HG02642 (cell line): ENCODE measurements at regions not wholly inside any gene's neighbourhood (a gene's known extent, or its start where the extent isn't known, plus 50 kb on each side); places are given as distances from the start of the nearest gene placed in this dataset.

Source experiments
- ATAC-seq: cut with Tn5 transposase; IDR thresholded peaks from one replicate; pipeline ENCODE4 v1.9.1; 2021; ENCODE audit warnings: mild to moderate bottlenecking; ENCODE audit not compliant: unreplicated experiment, poor library complexity

- no peak for ATAC-seq
Observed at GRCh38 chr5:54927097-54927746, 58.2 kb downstream of the ESM1 start.

- no peak for ATAC-seq
Observed at GRCh38 chr5:54924487-54924886, 60.9 kb downstream of the ESM1 start.

GRCh38 chr5:54917323-54917722 lies 68.1 kb downstream of the ESM1 start:
- ATAC-seq: no peak

- no peak for ATAC-seq
Observed at GRCh38 chr5:54915466-54916027, 69.8 kb downstream of the ESM1 start.

GRCh38 chr5:54912021-54912420 lies 73.4 kb downstream of the ESM1 start:
- ATAC-seq: no peak

DNA sequence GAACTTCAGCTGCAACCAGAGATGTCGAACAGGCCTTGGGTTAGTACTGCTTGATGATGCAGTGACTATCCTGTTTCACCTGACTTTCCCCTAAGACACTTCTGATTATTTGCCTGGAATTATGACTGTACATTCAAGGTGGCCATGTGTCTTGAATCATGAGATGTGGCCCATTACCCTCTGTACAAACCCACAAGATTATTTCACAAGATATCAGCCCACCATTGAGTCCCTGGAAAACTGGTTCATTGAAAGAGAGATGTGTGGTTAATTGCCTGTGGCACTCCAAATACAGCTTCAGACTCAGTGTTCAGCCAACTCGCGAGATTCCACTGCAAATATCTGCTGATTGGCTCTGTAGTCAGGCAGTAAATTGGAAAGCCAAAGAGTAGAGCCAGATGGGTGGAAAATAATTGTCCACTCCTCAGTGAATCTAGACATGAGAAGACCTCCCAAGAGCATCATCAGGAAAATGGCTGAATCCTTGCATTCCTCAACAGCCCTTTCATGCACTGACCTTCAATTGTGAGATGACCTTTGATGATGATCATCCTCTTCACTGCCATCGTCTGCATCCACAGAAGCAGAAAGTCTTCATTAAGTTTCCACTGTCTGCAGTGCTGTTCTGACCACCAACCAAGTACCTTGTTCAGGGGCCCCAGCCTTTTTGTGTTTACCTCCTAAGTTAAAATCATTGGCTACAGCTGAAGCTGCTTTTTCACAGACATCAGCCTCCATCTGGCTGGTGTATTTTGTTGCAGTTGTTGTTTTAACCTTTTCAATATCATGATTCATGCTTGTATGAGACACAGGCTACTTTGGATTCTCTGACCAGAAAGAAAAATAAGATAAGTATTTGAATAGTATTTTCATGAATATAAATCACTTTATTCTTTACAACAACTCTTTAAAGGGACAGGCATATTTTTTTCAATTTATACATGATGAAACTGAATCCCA lies 75.2 kb downstream of the ESM1 start:
- ATAC-seq: no peak

DNA sequence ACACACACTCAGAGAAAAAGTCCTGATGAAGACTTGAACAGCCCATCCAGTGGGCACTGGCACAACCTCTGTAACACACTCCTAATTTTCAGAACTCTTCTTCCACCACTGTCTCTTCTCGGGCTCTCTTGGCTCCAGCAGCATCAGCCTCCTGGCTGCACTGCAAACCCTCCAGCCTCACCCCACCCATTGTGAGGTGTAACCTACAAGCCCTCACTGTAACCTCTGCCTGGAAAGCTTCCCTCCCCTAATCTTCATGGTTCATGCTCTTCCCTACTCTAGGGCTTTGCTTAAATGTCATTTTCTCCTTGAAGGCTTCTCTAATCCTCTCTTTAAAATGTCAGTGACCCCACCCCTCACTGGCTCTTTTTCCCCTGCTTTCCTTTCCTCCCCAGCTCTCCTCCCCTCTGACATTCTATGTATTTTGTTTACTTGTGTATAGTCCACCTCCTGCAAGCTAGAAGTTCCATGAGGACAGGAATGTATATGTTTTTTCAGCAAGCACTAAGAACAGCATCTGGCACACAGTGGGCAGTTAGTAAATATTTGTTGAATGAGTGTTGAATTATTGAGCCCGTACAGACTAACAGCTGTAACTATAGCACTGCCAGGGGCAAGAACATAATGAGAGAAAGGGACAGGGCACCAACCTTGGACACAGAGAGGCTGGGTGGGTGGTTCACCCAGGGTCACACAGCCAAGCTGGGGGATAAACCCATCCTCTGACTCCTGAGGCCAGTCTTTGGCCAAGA lies 76.4 kb downstream of the ESM1 start:
- no peak for ATAC-seq

DNA sequence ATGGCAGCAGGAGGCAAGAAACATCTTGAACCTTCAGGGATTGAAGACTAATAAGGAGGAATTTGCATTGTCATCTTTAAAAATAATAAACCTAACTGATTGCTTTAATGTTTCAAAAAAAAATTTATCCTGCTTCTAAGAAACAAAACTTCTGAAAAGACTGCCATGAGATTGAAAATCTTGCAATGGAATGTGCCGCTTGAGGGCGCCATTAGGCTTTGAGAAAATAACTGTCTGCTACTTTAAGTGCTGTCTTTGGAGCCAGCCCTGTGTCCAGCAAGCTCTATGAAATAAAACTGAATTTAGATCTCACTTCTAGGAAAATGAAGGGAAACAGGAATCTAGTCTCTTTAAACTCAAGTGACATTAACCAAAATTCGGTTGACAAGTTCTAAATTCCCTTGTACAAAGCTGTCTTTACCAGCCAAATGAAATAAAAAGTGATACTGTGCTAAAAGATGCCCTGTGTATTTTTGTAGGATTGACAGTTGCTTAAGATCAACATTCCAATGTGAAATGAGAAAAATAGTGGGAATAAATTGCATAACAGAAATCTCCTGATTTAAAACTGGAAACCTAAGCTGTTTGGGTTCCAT lies 79.4 kb downstream of the ESM1 start:
- ATAC-seq: no peak

DNA sequence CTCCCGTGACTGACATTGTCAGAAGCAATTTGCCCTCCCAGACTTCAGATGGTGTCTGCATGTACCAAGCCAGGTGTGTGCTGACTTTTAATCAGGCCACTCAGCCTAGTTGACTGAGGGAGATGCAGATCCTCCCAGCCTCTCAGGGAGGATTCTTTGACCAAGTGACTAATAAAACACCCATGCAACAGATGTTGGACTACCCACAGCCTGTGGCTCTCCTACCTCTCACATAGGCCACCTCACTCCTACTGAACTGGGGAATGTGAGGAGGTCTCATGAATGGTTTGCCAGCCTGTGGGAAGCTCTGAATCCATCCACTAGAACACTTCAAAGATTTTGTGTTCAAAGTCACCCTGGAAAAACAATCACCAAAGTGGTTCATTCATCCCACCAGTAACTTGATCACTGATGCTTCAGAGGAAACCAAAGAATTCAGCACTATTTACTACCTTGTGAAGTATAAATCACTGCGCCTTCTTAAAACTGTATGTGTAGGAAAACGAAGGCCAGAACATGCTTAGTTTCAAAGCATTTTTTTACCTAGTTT lies 80.1 kb downstream of the ESM1 start:
- ATAC-seq: no peak

- ATAC-seq: no peak
Observed at GRCh38 chr5:54904425-54904824, 81.0 kb downstream of the ESM1 start.

DNA sequence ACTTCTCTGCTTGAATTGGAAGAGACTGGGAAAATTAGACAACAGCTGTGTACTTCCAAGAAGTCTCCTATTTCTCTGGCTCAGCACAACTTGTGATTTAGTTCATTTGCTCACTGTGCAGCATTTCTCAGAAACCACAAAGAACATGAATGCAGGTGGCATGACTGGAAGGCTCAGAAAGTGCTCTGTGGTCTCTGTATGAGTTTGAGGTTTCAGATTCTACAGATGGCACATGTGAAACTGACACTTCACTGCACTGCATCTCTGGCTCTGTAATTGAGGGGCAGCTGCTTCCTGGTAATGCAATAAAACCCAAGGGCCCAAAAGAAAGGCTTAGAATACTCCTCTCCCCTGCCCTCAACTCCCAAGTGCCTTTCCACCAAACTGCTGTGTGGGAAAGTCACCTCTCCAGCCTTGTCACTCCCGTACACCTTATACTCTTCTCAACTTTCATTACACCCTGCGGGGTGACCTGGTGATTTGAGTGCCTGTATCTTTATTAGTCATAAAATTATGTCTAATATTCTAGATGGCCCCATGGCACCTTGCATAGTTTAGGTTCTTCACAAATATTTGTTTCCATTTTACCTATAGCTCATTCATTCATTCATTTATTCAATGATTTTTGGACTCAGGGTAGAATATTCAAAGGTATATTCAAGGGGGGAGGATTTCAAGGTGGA lies 82.5 kb downstream of the ESM1 start:
- ATAC-seq: peak; percentile 100

DNA sequence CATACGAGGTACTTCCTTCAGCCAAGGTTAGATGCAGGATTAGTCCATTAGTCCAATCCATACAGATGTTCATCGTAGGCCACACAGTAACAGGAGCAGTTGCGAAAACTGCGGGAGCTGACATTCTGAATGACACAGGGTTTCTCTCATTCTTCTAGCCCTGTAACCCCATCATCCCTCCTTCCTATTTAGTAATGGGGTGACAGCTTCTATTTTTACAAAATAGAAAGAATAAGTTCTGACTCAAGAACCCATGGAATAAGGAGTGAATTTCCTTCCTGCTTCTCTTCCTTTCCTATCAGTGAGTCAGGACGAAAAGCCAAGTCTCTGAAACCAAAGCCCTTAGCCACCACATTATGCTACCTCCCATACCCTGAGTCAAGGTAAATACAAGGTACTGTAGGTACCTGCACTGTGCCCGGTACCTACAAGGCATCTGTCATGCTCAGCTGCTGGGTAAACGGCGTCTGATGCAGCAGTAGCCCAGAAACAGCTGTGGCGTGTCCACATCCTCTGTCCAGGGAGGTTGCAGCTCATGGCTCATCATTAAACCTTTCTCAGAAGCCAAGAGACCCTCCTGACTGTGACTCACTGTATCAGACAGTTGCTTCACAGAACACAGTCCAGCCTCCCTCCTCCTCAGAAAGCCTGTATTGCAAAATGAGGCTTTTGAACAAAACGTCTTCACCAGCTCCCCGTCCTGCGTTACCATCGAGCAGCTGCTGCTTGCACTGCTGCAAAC lies 84.2 kb downstream of the ESM1 start:
- no peak for ATAC-seq

DNA sequence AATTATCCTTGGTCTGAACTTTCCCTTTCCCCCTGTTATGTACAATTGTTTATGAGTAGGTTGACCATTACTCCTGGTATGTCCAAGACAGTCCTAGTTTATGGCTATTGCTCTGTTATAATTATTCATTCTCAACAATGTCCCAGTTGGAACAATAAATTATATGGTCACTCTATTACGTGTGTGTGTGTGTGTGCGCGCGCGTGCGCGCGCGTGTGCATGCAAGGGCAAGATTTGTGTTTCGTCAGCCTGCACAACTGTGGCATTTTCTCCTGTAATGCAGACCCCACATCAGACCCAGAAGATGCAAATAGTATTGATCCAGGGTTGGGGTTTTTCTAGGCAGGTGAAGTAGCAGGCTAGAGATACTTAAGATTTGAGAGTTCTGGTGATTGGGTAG lies 88.4 kb downstream of the ESM1 start:
- no peak for ATAC-seq

DNA sequence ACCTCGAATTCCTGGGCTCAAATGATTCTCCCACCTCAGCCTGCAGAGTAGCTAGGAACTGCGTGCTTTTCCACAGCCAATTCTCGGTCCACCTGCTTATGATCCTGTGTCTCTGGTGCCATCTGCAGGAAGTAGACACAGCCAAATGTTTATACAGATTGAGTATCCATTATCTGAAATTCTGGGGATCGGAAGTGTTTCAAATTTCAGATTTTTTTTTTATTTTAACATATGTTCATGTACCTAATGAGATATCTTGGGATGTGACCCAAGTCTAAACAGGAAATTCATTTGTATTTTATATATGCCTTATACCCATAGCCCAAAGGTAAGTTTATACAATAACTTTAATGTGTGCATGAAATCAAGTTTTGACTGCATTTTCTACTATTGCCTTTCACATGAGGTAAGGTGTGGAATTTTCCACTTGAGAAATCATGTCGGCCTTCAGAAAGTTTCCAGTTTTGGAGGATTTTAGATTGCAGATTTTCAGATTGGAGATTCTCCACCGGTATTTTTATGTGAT lies 89.5 kb downstream of the ESM1 start:
- no peak for ATAC-seq

DNA sequence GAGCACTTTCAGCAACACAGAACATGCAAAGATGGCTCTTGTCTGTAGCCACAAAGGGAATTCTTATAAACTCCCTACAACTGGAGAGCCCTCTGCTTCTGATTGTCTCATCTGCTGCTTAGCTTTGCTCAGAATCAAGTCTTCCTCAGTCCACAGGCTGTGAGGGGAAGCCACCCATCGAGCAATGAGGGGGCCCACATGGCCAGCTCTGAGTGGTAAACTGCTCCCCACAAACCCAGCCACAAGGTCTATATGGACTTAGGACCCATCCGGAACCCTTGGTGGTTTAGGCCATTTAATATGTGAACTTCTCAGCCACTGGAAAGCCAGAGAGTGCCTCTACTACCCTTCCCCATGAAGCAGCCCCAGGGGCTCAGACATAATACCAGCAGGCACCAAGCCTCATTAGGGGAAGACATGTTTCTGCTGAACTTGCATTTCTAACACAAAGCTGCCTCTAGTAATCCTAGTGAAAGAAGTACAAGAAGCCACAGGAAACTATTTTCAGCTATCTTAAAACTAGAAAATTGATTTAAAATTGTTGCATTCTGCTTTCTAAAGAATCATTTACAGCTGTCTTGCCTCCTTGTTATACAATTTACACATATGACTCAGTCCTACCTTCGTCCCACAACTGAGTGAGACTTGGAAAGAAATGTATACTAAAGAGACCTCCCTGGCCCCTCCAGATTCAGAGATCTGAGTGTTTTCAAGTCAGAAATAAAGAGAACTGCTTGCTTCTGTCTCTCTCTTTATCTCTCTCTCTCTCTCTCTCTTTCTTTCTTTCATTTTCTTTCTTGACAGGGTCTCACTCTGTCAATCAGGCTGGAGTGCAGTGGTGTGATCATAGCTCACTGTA lies 90.2 kb downstream of the ESM1 start:
- no peak for ATAC-seq

DNA sequence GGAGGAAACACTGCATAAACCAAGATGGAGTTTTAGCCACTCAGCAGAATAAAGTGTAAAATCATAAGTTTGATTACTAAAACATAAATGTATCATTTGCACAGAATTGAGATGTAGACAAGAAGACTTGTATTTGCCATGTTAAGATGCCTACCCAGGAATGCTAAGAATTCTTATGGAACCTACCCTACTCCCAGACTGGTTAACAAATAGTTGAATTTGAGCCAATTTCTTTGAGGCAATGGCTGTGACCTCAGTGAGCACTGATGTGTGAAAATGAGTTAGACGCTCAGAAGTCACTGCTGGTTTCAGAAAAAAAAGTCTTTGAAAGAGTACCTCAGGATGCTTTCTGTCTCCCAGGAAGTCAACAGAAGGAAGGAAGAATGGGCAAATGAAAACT lies 95.6 kb downstream of the ESM1 start:
- ATAC-seq: no peak

- no peak for ATAC-seq
Observed at GRCh38 chr5:54887663-54888062, 97.7 kb downstream of the ESM1 start.

GRCh38 chr5:54886866-54887265 lies 98.5 kb downstream of the ESM1 start:
- no peak for ATAC-seq
